Endothelial cell of umbilical vein (primary cell): ENCODE measurements at regions not wholly inside any gene's neighbourhood (a gene's known extent, or its start where the extent isn't known, plus 50 kb on each side); places are given as distances from the start of the nearest gene placed in this dataset.

Experiments used
- BruUV-seq: library from RNA; stranded (reverse); fragments of 400-500 nt; replicated peaks from 2 replicates; lab custom pipeline; 2021; lab: Mats Ljungman, UMichigan
- CTCF ChIA-PET: fragments of 300-600, 350-600 bp; sonication (Branson Sonifier 250); formaldehyde crosslinking; loops from one replicate; lab custom pipeline; 2021; ENCODE audit warnings: antibody characterized with exemption, inconsistent platforms; lab: Charles Lee
- POLR2A ChIA-PET: fragments of 300-600, 350-600 bp; sonication (Branson Sonifier 250); formaldehyde crosslinking; loops from one replicate; lab custom pipeline; 2021; ENCODE audit warnings: antibody characterized with exemption, inconsistent platforms; lab: Charles Lee
- DNase-seq: peaks from one replicate; pipeline ENCODE4 v3.0.0-alpha.2; 2011; ENCODE audit warnings: low read depth, low spot score
- FAIRE-seq: peaks from 2 replicates; lab custom pipeline; 2011; peaks lifted over from hg19 to GRCh38; lab: Jason Lieb, UNC
- H2AFZ ChIP-seq: 2 replicates; pipeline ENCODE4 v1.6.0; 2012; ENCODE audit warnings: low read depth, low read length, control low read depth, inconsistent platforms
- H3K27ac ChIP-seq: 2 replicates; pipeline ENCODE4 v1.5.1; 2011; ENCODE audit warnings: low read depth, mild to moderate bottlenecking, control low read depth, low read length, moderate library complexity; ENCODE audit not compliant: insufficient read depth
- H3K27me3 ChIP-seq, 2 experiments: 2 replicates each; pipeline versions ENCODE4 v1.6.0 to v1.6.1; 2011; ENCODE audit warnings: low read length in 2 of 2, mixed read lengths in 1 of 2; ENCODE audit not compliant: control insufficient read depth in 2 of 2, insufficient read depth in 2 of 2
- H3K36me3 ChIP-seq, 2 experiments: 2 replicates in 1 of 2; 3 replicates in 1 of 2; pipeline ENCODE4 v1.5.1; 2011; ENCODE audit warnings: low read length in 2 of 2, mild to moderate bottlenecking in 1 of 2, moderate library complexity in 1 of 2; ENCODE audit not compliant: control insufficient read depth in 2 of 2, insufficient read depth in 2 of 2; ENCODE audit errors: extremely low read depth in 1 of 2
- H3K4me1 ChIP-seq: 3 replicates; pipeline ENCODE4 v1.5.1; 2011; ENCODE audit warnings: mild to moderate bottlenecking, low read length; ENCODE audit not compliant: control insufficient read depth, insufficient read depth; ENCODE audit errors: extremely low read depth
- H3K4me2 ChIP-seq: 2 replicates; pipeline ENCODE4 v1.6.1; 2011; ENCODE audit warnings: low read length, control low read depth, mixed read lengths; ENCODE audit not compliant: insufficient read depth
- H3K4me3 ChIP-seq, 3 experiments: fragments of 200-600 bp in 1 of 3; sonication (generic), shearing (Covaris generic) in 1 of 3; replicated peaks in 1 of 3; 2 replicates each; pipeline ENCODE4 v1.5.1; 2011 to 2016; ENCODE audit warnings: control low read depth in 3 of 3, low read length in 3 of 3, mild to moderate bottlenecking in 2 of 3, inconsistent platforms in 1 of 3, low read depth in 1 of 3, moderate library complexity in 1 of 3; ENCODE audit not compliant: insufficient read depth in 1 of 3
- H3K79me2 ChIP-seq: 2 replicates; pipeline ENCODE4 v1.6.0; 2012; ENCODE audit warnings: low read length, inconsistent platforms; ENCODE audit not compliant: control insufficient read depth, insufficient read depth
- H3K9ac ChIP-seq: replicated peaks from 2 replicates; pipeline ENCODE3; 2011; ENCODE audit warnings: low read length, control low read depth; ENCODE audit not compliant: insufficient read depth; ENCODE audit errors: extremely low read depth
- H3K9me1 ChIP-seq: replicated peaks from 3 replicates; pipeline ENCODE4 v1.6.0; 2011; ENCODE audit warnings: mild to moderate bottlenecking, low read length; ENCODE audit not compliant: control insufficient read depth, insufficient read depth; ENCODE audit errors: extremely low read depth
- H3K9me3 ChIP-seq: replicated peaks from 2 replicates; pipeline ENCODE4 v1.5.1; 2012; ENCODE audit warnings: low read length, inconsistent platforms; ENCODE audit not compliant: control insufficient read depth, insufficient read depth
- H4K20me1 ChIP-seq: replicated peaks from 2 replicates; pipeline ENCODE3; 2011; ENCODE audit warnings: mild to moderate bottlenecking, low read length; ENCODE audit not compliant: control insufficient read depth, insufficient read depth; ENCODE audit errors: extremely low read depth
- EZH2 ChIP-seq: IDR thresholded peaks from 2 replicates; pipeline ENCODE4 v1.6.1; 2012; ENCODE audit warnings: borderline replicate concordance, low read depth, mild to moderate bottlenecking, moderate library complexity, low read length, inconsistent platforms; ENCODE audit not compliant: severe bottlenecking
- JUN ChIP-seq: IDR thresholded peaks from 2 replicates; pipeline ENCODE4 v1.6.1; 2011; ENCODE audit warnings: borderline replicate concordance, low read depth; ENCODE audit not compliant: insufficient read length, insufficient read depth
- POLR2AphosphoS5 ChIP-seq: IDR thresholded peaks from 2 replicates; pipeline ENCODE4 v1.6.1; 2012; ENCODE audit warnings: low read depth, mild to moderate bottlenecking, control low read depth, low read length, moderate library complexity; ENCODE audit not compliant: insufficient read depth
- dilution Hi-C: fragments of 300-500 bp; cut with MboI; formaldehyde crosslinking; loops from one replicate; pipeline ENCODE4 v1.15.0; 2019; ENCODE audit warnings: low sequenced_read_pairs; ENCODE audit not compliant: extremely low pct_ligation_motif_present
- intact Hi-C: fragments of 100-400 bp; cut with micrococcal nuclease; formaldehyde crosslinking; loops from one replicate; pipeline ENCODE4 v1.10.0; 2022
- TF ChIP-seq, protein P1 (sequence below), 2 donors: IDR thresholded peaks; 1 replicate in 1 of 2; 2 replicates in 1 of 2; pipeline ENCODE4 v1.5.1; 2011; ENCODE audit warnings: low read length in 2 of 2, mild to moderate bottlenecking in 2 of 2, moderate library complexity in 2 of 2, control low read depth in 1 of 2, inconsistent platforms in 1 of 2, low read depth in 1 of 2; ENCODE audit not compliant: insufficient read depth in 1 of 2; ENCODE audit errors: extremely low read depth in 1 of 2
- TF ChIP-seq, protein P2 (sequence below): IDR thresholded peaks from 2 replicates; pipeline ENCODE4 v1.6.1; 2011; ENCODE audit not compliant: insufficient read depth, insufficient read length

DNA sequence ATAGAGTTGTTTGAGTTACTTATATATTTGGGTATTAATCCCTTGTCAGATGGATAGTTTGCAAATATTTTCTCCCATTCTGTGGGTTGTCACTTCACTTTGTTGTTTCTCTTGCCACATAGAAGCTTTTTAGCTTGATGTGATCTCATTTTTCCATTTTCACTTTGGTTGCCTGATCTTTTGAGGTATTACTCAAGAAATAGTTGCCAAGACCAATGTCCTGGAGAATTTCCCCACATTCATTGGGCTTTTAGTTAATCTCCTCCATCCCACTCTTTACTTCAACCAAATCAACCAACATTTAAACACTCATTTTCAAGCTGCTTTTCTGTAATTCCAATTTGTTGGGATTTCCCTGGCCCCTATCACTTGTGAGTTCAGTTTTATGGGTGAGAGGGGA is 69.0 kb downstream of the LEPR start:
- Histone ChIP-seq H2AFZ (no peak overlapping the region), H3K36me3 (no peaks in the 10 kb centered on the region), H3K9me3 (no peaks in the 10 kb centered on the region), H3K27me3 (no peaks in the 10 kb centered on the region), H3K79me2 (no peaks in the 10 kb centered on the region), H3K9ac (no peak overlapping the region), H3K4me3 (no peak overlapping the region), H4K20me1 (no peaks in the 10 kb centered on the region), H3K9me1 (no peaks in the 10 kb centered on the region), H3K4me1 (peaks cover 8% of the 10 kb centered on the region), H3K4me2 (no peak overlapping the region), H3K27ac (no peak overlapping the region)
- no peak for FAIRE-seq
- intact Hi-C loops (no loop called here), dilution Hi-C loops (no loop called here)
- ChIA-PET POLR2A (no interaction called here), CTCF (no interaction called here)
- DNase-seq = no peak
- no TSS peak for BruUV-seq
- TF ChIP-seq JUN = no peak
- TF ChIP-seq, protein P1, sequence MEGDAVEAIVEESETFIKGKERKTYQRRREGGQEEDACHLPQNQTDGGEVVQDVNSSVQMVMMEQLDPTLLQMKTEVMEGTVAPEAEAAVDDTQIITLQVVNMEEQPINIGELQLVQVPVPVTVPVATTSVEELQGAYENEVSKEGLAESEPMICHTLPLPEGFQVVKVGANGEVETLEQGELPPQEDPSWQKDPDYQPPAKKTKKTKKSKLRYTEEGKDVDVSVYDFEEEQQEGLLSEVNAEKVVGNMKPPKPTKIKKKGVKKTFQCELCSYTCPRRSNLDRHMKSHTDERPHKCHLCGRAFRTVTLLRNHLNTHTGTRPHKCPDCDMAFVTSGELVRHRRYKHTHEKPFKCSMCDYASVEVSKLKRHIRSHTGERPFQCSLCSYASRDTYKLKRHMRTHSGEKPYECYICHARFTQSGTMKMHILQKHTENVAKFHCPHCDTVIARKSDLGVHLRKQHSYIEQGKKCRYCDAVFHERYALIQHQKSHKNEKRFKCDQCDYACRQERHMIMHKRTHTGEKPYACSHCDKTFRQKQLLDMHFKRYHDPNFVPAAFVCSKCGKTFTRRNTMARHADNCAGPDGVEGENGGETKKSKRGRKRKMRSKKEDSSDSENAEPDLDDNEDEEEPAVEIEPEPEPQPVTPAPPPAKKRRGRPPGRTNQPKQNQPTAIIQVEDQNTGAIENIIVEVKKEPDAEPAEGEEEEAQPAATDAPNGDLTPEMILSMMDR (IDR thresholded peaks at IDR 0.05; ENCODE audit: extremely low read depth in 1 of 2, insufficient read depth in 1 of 2, low read depth in 1 of 2, low read length in 2 of 2) = no peak
- no peak for TF ChIP-seq EZH2

GRCh38 chr1:65490231-65491009 is 70.0 kb downstream of the LEPR start:
- peaks cover 13% of the 10 kb centered on the region for H3K4me1 ChIP-seq
- H3K9ac ChIP-seq = no peak overlapping the region
- dilution Hi-C loops = no loop called here
- no peak overlapping the region for H3K27ac ChIP-seq
- no peak overlapping the region for H2AFZ ChIP-seq
- H3K4me3 ChIP-seq = no peak overlapping the region
- FAIRE-seq (no peak), DNase-seq (no peak)
- no peaks in the 10 kb centered on the region for H3K9me3 ChIP-seq
- BruUV-seq = no TSS peak
- H3K9me1 ChIP-seq = no peaks in the 10 kb centered on the region
- no peaks in the 10 kb centered on the region for H4K20me1 ChIP-seq
- no peaks in the 10 kb centered on the region for H3K79me2 ChIP-seq
- no peak overlapping the region for H3K4me2 ChIP-seq
- POLR2A ChIA-PET = no interaction called here
- H3K27me3 ChIP-seq = no peaks in the 10 kb centered on the region
- no peaks in the 10 kb centered on the region for H3K36me3 ChIP-seq
- intact Hi-C loops = no loop called here
- TF ChIP-seq, protein P2, sequence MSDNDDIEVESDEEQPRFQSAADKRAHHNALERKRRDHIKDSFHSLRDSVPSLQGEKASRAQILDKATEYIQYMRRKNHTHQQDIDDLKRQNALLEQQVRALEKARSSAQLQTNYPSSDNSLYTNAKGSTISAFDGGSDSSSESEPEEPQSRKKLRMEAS = no peak
- TF ChIP-seq POLR2AphosphoS5 = no peak
- TF ChIP-seq, protein P1 (IDR thresholded peaks at IDR 0.05; ENCODE audit: extremely low read depth in 1 of 2, insufficient read depth in 1 of 2, low read depth in 1 of 2, low read length in 2 of 2) = no peak
- CTCF ChIA-PET = interaction anchor here (1.4 to 1.5 kb wide), 2 partner anchors 12 to 20 kb away, joined by 3 to 4 read pairs; no protein-coding TSS in a partner anchor
